Nephron (organoid): ENCODE measurements at regions not wholly inside any gene's neighbourhood (a gene's known extent, or its start where the extent isn't known, plus 50 kb on each side); places are given as distances from the start of the nearest gene placed in this dataset.

Experiments used
- H3K27ac Mint-ChIP-seq, 3 experiments: 2 replicates each; pipeline ENCODE4 v1.8.0; 2020; ENCODE audit warnings: mixed read lengths in 3 of 3, mild to moderate bottlenecking in 2 of 3, moderate library complexity in 1 of 3
- H3K27me3 Mint-ChIP-seq: 2 replicates; pipeline ENCODE4 v1.8.0; 2021; ENCODE audit warnings: low read depth, mild to moderate bottlenecking, moderate library complexity, mixed read lengths
- H3K36me3 Mint-ChIP-seq: 2 replicates; pipeline ENCODE4 v1.8.0; 2020; ENCODE audit warnings: low read depth, mixed read lengths
- H3K4me1 Mint-ChIP-seq: 2 replicates; pipeline ENCODE4 v1.8.0; 2020; ENCODE audit warnings: mixed read lengths
- H3K4me3 Mint-ChIP-seq, 3 experiments: 2 replicates each; pipeline ENCODE4 v1.8.0; 2020; ENCODE audit warnings: mild to moderate bottlenecking in 3 of 3, mixed read lengths in 3 of 3, moderate library complexity in 2 of 3
- H3K9me3 Mint-ChIP-seq: 2 replicates; pipeline ENCODE4 v1.8.0; 2020; ENCODE audit warnings: mixed read lengths
- CTCF ChIP-seq, 3 experiments: fragments of 200-600 bp; sonication (generic); IDR thresholded peaks; one replicate each; pipeline ENCODE4 v1.5.0; 2021; ENCODE audit warnings: antibody characterized with exemption in 3 of 3; ENCODE audit not compliant: unreplicated experiment in 3 of 3

DNA sequence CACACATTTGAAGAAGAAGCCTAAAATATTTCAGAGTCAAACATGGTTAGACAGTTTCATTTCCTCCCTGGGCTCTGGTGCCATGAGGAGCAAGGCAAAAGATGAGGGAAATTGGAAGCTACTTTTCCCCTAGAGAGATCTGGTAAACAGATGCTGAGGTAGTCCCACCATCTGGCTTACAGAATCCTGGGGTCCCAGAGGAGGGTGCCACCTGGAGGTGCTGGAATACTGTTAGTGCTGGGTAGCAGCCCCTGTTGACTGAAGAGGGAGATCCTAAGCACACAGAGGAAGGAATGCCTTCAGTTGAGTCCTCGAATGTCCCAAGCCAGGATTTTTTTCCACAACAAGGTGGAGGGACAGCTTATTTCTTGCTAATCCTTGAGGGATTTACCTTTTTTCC is 160.1 kb downstream of the FZD1 start:
- no peak for TF ChIP-seq CTCF (IDR thresholded peaks at IDR 0.05; ENCODE audit: unreplicated experiment in 3 of 3)
- Mint-ChIP-seq H3K27me3 (no peaks in the 10 kb centered on the region), H3K36me3 (no peaks in the 10 kb centered on the region), H3K9me3 (no peaks in the 10 kb centered on the region), H3K4me3 (no peak overlapping the region), H3K4me1 (no peaks in the 10 kb centered on the region), H3K27ac (no peak overlapping the region)

GRCh38 chr7:91425149-91425548 is 160.9 kb downstream of the FZD1 start:
- H3K9me3 Mint-ChIP-seq = no peaks in the 10 kb centered on the region
- TF ChIP-seq CTCF (IDR thresholded peaks at IDR 0.05; ENCODE audit: unreplicated experiment in 3 of 3) = no peak
- H3K27ac Mint-ChIP-seq = no peak overlapping the region
- no peak overlapping the region for H3K4me3 Mint-ChIP-seq
- no peaks in the 10 kb centered on the region for H3K36me3 Mint-ChIP-seq
- H3K4me1 Mint-ChIP-seq = no peaks in the 10 kb centered on the region
- no peaks in the 10 kb centered on the region for H3K27me3 Mint-ChIP-seq

DNA sequence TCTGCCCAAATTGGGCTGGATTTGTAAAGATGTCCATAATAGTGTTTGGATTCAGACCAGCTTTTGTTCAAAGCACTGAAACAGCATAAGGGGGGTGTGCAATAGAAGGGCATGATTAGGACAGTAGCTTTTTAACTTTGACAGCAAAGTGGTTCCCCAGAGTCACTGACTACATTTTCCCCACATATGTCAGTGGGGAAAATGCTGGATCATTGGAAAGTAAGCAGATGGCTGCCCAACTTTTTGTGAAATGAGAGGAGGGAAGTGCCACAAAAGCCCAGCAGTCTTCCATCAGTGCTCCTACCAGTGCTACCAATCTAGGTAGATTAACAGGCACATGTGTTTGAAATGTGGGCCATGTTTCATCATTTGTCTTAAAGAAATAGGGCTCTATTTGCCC is 162.8 kb downstream of the FZD1 start:
- Mint-ChIP-seq H3K36me3 (no peaks in the 10 kb centered on the region), H3K27me3 (no peaks in the 10 kb centered on the region), H3K27ac (no peak overlapping the region), H3K9me3 (no peaks in the 10 kb centered on the region), H3K4me3 (no peak overlapping the region), H3K4me1 (no peaks in the 10 kb centered on the region)
- TF ChIP-seq CTCF (IDR thresholded peaks at IDR 0.05; ENCODE audit: unreplicated experiment in 3 of 3) = no peak

DNA sequence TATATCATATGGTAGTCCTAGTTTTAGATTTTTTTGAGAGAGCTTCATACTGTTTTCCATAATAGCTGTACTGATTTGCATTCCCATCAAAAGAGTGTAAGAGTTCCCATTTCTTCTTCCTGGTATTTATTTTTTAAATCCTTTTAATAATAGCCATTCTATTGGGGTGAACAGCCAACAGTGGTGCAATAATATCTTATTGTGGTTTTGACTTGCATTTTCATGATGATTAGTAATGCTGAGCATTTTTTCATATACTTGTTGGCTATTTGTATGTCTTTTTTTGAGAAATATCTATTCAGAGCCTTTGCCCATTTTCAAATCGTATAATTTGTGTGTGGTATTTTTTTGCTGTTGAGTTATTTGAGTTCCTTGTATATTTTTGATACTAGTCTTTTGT is 167.4 kb downstream of the FZD1 start:
- Mint-ChIP-seq H3K27me3 (no peaks in the 10 kb centered on the region), H3K36me3 (no peaks in the 10 kb centered on the region), H3K27ac (no peak overlapping the region), H3K4me3 (no peak overlapping the region), H3K4me1 (peaks cover 3% of the 10 kb centered on the region), H3K9me3 (peaks cover 4% of the 10 kb centered on the region)
- no peak for TF ChIP-seq CTCF (IDR thresholded peaks at IDR 0.05; ENCODE audit: unreplicated experiment in 3 of 3)

GRCh38 chr7:91434836-91435235 is 170.6 kb downstream of the FZD1 start:
- Mint-ChIP-seq H3K27me3 (peaks cover 9% of the 10 kb centered on the region), H3K36me3 (peaks cover 4% of the 10 kb centered on the region), H3K9me3 (peaks cover 22% of the 10 kb centered on the region), H3K4me1 (peaks cover 6% of the 10 kb centered on the region), H3K27ac (no peak overlapping the region), H3K4me3 (no peak overlapping the region)
- TF ChIP-seq CTCF (IDR thresholded peaks at IDR 0.05; ENCODE audit: unreplicated experiment in 3 of 3) = no peak

DNA sequence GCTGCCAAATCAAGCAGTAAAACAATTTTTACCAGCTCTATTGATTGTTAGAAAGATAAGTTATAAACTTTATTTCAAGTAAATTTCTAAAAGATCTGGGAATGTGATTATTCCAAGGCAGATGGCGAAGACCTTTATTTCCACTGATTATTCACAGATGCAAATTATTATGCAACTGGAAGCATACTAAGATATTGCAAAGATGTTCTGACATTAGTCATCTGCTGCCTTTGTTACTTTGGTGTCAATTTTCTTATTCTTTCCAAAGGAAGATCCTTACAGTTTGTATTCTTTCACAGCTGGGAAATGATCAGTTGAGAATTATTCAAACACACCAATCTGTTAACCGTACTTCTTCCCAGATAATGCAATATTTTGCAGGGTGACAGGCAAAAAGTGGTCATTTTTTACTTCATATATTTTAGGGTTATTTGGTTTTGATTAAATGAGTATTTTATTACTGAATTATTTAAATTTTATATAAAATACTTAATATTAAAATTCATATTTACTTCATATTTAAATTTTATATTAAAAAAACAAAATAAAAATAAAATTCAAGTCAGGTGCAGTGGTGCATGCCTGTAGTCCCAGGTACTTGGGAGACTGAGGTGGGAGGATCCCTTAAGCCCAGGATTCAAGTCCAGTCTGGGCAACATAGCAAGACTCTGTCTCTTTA is 171.3 kb downstream of the FZD1 start:
- Mint-ChIP-seq H3K4me1 (peaks cover 6% of the 10 kb centered on the region), H3K27me3 (peaks cover 9% of the 10 kb centered on the region), H3K27ac (no peak overlapping the region), H3K36me3 (peaks cover 7% of the 10 kb centered on the region), H3K9me3 (peaks cover 26% of the 10 kb centered on the region), H3K4me3 (no peak overlapping the region)
- TF ChIP-seq CTCF (IDR thresholded peaks at IDR 0.05; ENCODE audit: unreplicated experiment in 3 of 3) = no peak
